ENCODE measurements at regions not wholly inside any gene's neighbourhood (a gene's known extent, or its start where the extent isn't known, plus 50 kb on each side); places are given as distances from the start of the nearest gene placed in this dataset.

- TF ChIP-seq ZNF174 (CRISPR knock-in tag; IDR thresholded peaks at IDR 0.05), result no peak
- no peak for TF ChIP-seq ZSCAN29 (IDR thresholded peaks at IDR 0.05)
- no peak for TF ChIP-seq ZNF121 (CRISPR knock-in tag; conservative IDR thresholded peaks at IDR 0.05)
- TF ChIP-seq ZBTB7A (IDR thresholded peaks at IDR 0.05; ENCODE audit: borderline replicate concordance, control insufficient read depth, low read depth, low read length), result no peak
These were observed 269.0 kb upstream of the CLEC14A start for GRCh38 chr14:38524636-38525509.
